GM12891 (cell line): ENCODE measurements at regions not wholly inside any gene's neighbourhood (a gene's known extent, or its start where the extent isn't known, plus 50 kb on each side); places are given as distances from the start of the nearest gene placed in this dataset.

Experiments used
- DNase-seq: peaks from one replicate; pipeline ENCODE4 v3.0.0; 2011; ENCODE audit warnings: low spot score; ENCODE audit not compliant: insufficient read length
- FAIRE-seq: peaks from 2 replicates; lab custom pipeline; 2011; peaks lifted over from hg19 to GRCh38; lab: Jason Lieb, UNC
- PAX5 ChIP-seq: IDR thresholded peaks from 2 replicates; pipeline ENCODE4 v1.6.1; 2011; ENCODE audit warnings: low read length, moderate library complexity, mild to moderate bottlenecking; ENCODE audit not compliant: insufficient read depth, severe bottlenecking
- POLR2A ChIP-seq: IDR thresholded peaks from 2 replicates; pipeline ENCODE4 v1.6.1; 2011; ENCODE audit warnings: low read depth, low read length, control low read depth
- POLR2AphosphoS5 ChIP-seq: IDR thresholded peaks from 2 replicates; pipeline ENCODE4 v1.6.1; 2011; ENCODE audit warnings: low read depth, low read length, control low read depth
- POU2F2 ChIP-seq: IDR thresholded peaks from 2 replicates; pipeline ENCODE4 v1.6.1; 2011; ENCODE audit warnings: low read depth, mild to moderate bottlenecking, control low read depth, low read length, moderate library complexity
- SPI1 ChIP-seq: IDR thresholded peaks from 2 replicates; pipeline ENCODE4 v1.6.1; 2011; ENCODE audit warnings: low read depth, low read length, control low read depth
- TAF1 ChIP-seq: IDR thresholded peaks from 2 replicates; pipeline ENCODE4 v1.6.1; 2011; ENCODE audit warnings: low read depth, low read length, control low read depth

- FAIRE-seq = no peak
- TF ChIP-seq TAF1 (no peak), POLR2AphosphoS5 (no peak), SPI1 (no peak), POLR2A (no peak), PAX5 (no peak), POU2F2 (no peak)
- no peak for DNase-seq
These were observed 2172.0 kb downstream of the TP53TG3F start for GRCh38 chr16:35631261-35631945.

GRCh38 chr16:35636480-35637230 lies 2177.2 kb downstream of the TP53TG3F start:
- DNase-seq (no peak), FAIRE-seq (no peak)
- TF ChIP-seq SPI1 (no peak), PAX5 (no peak)

- TF ChIP-seq TAF1 (no peak), PAX5 (no peak), POLR2AphosphoS5 (no peak), POU2F2 (no peak), POLR2A (no peak), SPI1 (no peak)
- FAIRE-seq (no peak), DNase-seq (no peak)
These were observed 2178.3 kb downstream of the TP53TG3F start for GRCh38 chr16:35637683-35638082.

- TF ChIP-seq POLR2A (no peak), POLR2AphosphoS5 (no peak), TAF1 (no peak), SPI1 (no peak), PAX5 (no peak), POU2F2 (no peak)
- no peak for FAIRE-seq
- no peak for DNase-seq
These were observed 2180.1 kb downstream of the TP53TG3F start for GRCh38 chr16:35639233-35640205.

GRCh38 chr16:35642322-35642835 lies 2183.0 kb downstream of the TP53TG3F start:
- no peak for DNase-seq
- TF ChIP-seq TAF1 (no peak), POLR2A (no peak), PAX5 (no peak), POU2F2 (no peak), POLR2AphosphoS5 (no peak), SPI1 (no peak)
- FAIRE-seq = no peak

- DNase-seq = no peak
- FAIRE-seq = no peak
- no peak for TF ChIP-seq SPI1
- TF ChIP-seq PAX5 = no peak
- TF ChIP-seq POLR2A = no peak
- no peak for TF ChIP-seq POLR2AphosphoS5
- TF ChIP-seq TAF1 = no peak
- TF ChIP-seq POU2F2 = no peak
These were observed 2192.4 kb downstream of the TP53TG3F start for GRCh38 chr16:35651841-35652240.

- no peak for DNase-seq
- TF ChIP-seq TAF1 = no peak
- no peak for TF ChIP-seq SPI1
- TF ChIP-seq PAX5 = no peak
- TF ChIP-seq POU2F2 = no peak
- no peak for TF ChIP-seq POLR2AphosphoS5
- TF ChIP-seq POLR2A = no peak
- FAIRE-seq = no peak
These were observed 2204.8 kb downstream of the TP53TG3F start for GRCh38 chr16:35664091-35664693.

GRCh38 chr16:35685085-35685484 lies 2225.7 kb downstream of the TP53TG3F start:
- DNase-seq (no peak), FAIRE-seq (no peak)
- TF ChIP-seq POLR2AphosphoS5 (no peak), TAF1 (no peak), SPI1 (no peak), PAX5 (no peak), POLR2A (no peak), POU2F2 (no peak)
